ENCODE measurements at regions not wholly inside any gene's neighbourhood (a gene's known extent, or its start where the extent isn't known, plus 50 kb on each side); places are given as distances from the start of the nearest gene placed in this dataset.
"Not testable (repeated sequence)": the region's sequence is repeated elsewhere in the genome, so short reads cannot be mapped to it uniquely, and the experiment has no call there.

- H3K27me3 Mint-ChIP-seq (ENCODE audit: insufficient read depth) = peaks cover 2% of the 10 kb centered on the region; the same call in 1 of the 2 replicates
- DNase-seq = no peak
- H3K4me1 Mint-ChIP-seq (ENCODE audit: low read depth) = peaks cover 18% of the 10 kb centered on the region
- no peaks in the 10 kb centered on the region for H3K36me3 Mint-ChIP-seq (ENCODE audit: low read depth)
- peak overlapping the region; percentile 43 for H3K27ac Mint-ChIP-seq
- no peaks in the 10 kb centered on the region for H3K9me3 Mint-ChIP-seq
- H3K4me3 Mint-ChIP-seq = peak overlapping the region; percentile 94
- no peak for TF ChIP-seq CTCF (IDR thresholded peaks at IDR 0.05)
Observed at GRCh38 chr13:21297447-21297846, 121.0 kb downstream of the MRPL57 start.

GRCh38 chr13:21297914-21298831 is 121.7 kb downstream of the MRPL57 start:
- Mint-ChIP-seq H3K4me1 (ENCODE audit: low read depth) (peaks cover 18% of the 10 kb centered on the region), H3K27me3 (ENCODE audit: insufficient read depth) (peaks cover 2% of the 10 kb centered on the region; the same call in 1 of the 2 replicates), H3K36me3 (ENCODE audit: low read depth) (no peaks in the 10 kb centered on the region), H3K27ac (peak overlapping the region; percentile 43), H3K9me3 (no peaks in the 10 kb centered on the region), H3K4me3 (peak overlapping the region; percentile 94)
- peak; percentile 74 for DNase-seq
- peak; percentile 89 for TF ChIP-seq CTCF (IDR thresholded peaks at IDR 0.05)

GRCh38 chr13:21304256-21304655 is 127.8 kb downstream of the MRPL57 start:
- Mint-ChIP-seq H3K36me3 (ENCODE audit: low read depth) (no peaks in the 10 kb centered on the region), H3K4me1 (ENCODE audit: low read depth) (peaks cover 4% of the 10 kb centered on the region)

GRCh38 chr13:21306300-21307073 is 130.0 kb downstream of the MRPL57 start:
- H3K27me3 Mint-ChIP-seq (ENCODE audit: insufficient read depth); H3K27ac Mint-ChIP-seq; H3K9me3 Mint-ChIP-seq; H3K36me3 Mint-ChIP-seq (ENCODE audit: low read depth); H3K4me3 Mint-ChIP-seq; H3K4me1 Mint-ChIP-seq (ENCODE audit: low read depth); DNase-seq: not testable (repeated sequence)

More at GRCh38 chr13:21304256-21304655, 127.8 kb downstream of the MRPL57 start:
- H3K9me3 Mint-ChIP-seq = no peaks in the 10 kb centered on the region
- no peaks in the 10 kb centered on the region; the same call in 1 of the 2 replicates for H3K27me3 Mint-ChIP-seq (ENCODE audit: insufficient read depth)
- H3K27ac Mint-ChIP-seq = no peak overlapping the region
- DNase-seq = no peak
- no peak overlapping the region for H3K4me3 Mint-ChIP-seq
- TF ChIP-seq CTCF (IDR thresholded peaks at IDR 0.05) = no peak

GRCh38 chr13:21307158-21307557 is 130.7 kb downstream of the MRPL57 start:
- H3K36me3 Mint-ChIP-seq (ENCODE audit: low read depth); H3K9me3 Mint-ChIP-seq; H3K27me3 Mint-ChIP-seq (ENCODE audit: insufficient read depth); H3K4me3 Mint-ChIP-seq; DNase-seq; H3K27ac Mint-ChIP-seq; H3K4me1 Mint-ChIP-seq (ENCODE audit: low read depth): not testable (repeated sequence)

GRCh38 chr13:21308906-21309305 is 132.4 kb downstream of the MRPL57 start:
- H3K36me3 Mint-ChIP-seq (ENCODE audit: low read depth) = no peaks in the 10 kb centered on the region
- no peaks in the 10 kb centered on the region for H3K4me1 Mint-ChIP-seq (ENCODE audit: low read depth)
- TF ChIP-seq CTCF (IDR thresholded peaks at IDR 0.05) = no peak
- no peaks in the 10 kb centered on the region for H3K9me3 Mint-ChIP-seq
- H3K4me3 Mint-ChIP-seq = no peak overlapping the region
- H3K27me3 Mint-ChIP-seq (ENCODE audit: insufficient read depth) = no peaks in the 10 kb centered on the region; the same call in 1 of the 2 replicates
- no peak for DNase-seq
- H3K27ac Mint-ChIP-seq = no peak overlapping the region

All from HFFc6 (cell line).